Glomerular visceral epithelial cell (primary cell): ENCODE measurements at regions not wholly inside any gene's neighbourhood (a gene's known extent, or its start where the extent isn't known, plus 50 kb on each side); places are given as distances from the start of the nearest gene placed in this dataset.

Experiments used
- DNase-seq: peaks from one replicate; pipeline ENCODE4 v3.0.0-alpha.2; 2016; ENCODE audit errors: extremely low spot score

GRCh38 chrX:106499473-106499872 lies 112.3 kb upstream of the RADX start:
- no peak for DNase-seq

- DNase-seq = no peak
These were observed 100.9 kb upstream of the RADX start for GRCh38 chrX:106510713-106511403.
